Calu3 (cell line): ENCODE measurements at regions not wholly inside any gene's neighbourhood (a gene's known extent, or its start where the extent isn't known, plus 50 kb on each side); places are given as distances from the start of the nearest gene placed in this dataset.

Experiments
- BruUV-seq: library from RNA; stranded (reverse); fragments of 400-500 nt; replicated peaks from 2 replicates; lab custom pipeline; 2021; lab: Mats Ljungman, UMichigan
- CTCF ChIA-PET: fragments of 300-600 bp; sonication (Branson Sonifier 250); formaldehyde crosslinking; loops from one replicate; lab custom pipeline; 2022; ENCODE audit warnings: antibody characterized with exemption; lab: Charles Lee
- DNase-seq: peaks from one replicate; pipeline ENCODE4 v3.0.0; 2022
- H3K27ac Mint-ChIP-seq: one replicate; pipeline ENCODE4 v1.8.0; 2022; ENCODE audit warnings: mixed read lengths; ENCODE audit not compliant: unreplicated experiment
- H3K27me3 Mint-ChIP-seq: one replicate; pipeline ENCODE4 v1.8.0; 2022; ENCODE audit warnings: mixed read lengths; ENCODE audit not compliant: unreplicated experiment
- H3K36me3 Mint-ChIP-seq: one replicate; pipeline ENCODE4 v1.8.0; 2022; ENCODE audit warnings: mild to moderate bottlenecking, moderate library complexity, mixed read lengths; ENCODE audit not compliant: insufficient read depth, unreplicated experiment
- H3K4me1 Mint-ChIP-seq: one replicate; pipeline ENCODE4 v1.8.0; 2022; ENCODE audit warnings: mild to moderate bottlenecking, low read depth, mixed read lengths; ENCODE audit not compliant: unreplicated experiment
- H3K4me3 Mint-ChIP-seq: one replicate; pipeline ENCODE4 v1.8.0; 2022; ENCODE audit warnings: mild to moderate bottlenecking, low read depth, moderate library complexity, mixed read lengths; ENCODE audit not compliant: unreplicated experiment
- H3K9me3 Mint-ChIP-seq: one replicate; pipeline ENCODE4 v1.8.0; 2022; ENCODE audit warnings: low read depth, mixed read lengths; ENCODE audit not compliant: unreplicated experiment
- CTCF ChIP-seq: fragments of 200-600 bp; IDR thresholded peaks from one replicate; pipeline ENCODE4 v1.8.0; 2022; ENCODE audit warnings: antibody characterized with exemption; ENCODE audit not compliant: unreplicated experiment
- intact Hi-C: fragments of 100-400 bp; cut with micrococcal nuclease; formaldehyde crosslinking; loops from one replicate; pipeline ENCODE4 v1.10.0; 2022; ENCODE audit not compliant: unreplicated experiment

DNA sequence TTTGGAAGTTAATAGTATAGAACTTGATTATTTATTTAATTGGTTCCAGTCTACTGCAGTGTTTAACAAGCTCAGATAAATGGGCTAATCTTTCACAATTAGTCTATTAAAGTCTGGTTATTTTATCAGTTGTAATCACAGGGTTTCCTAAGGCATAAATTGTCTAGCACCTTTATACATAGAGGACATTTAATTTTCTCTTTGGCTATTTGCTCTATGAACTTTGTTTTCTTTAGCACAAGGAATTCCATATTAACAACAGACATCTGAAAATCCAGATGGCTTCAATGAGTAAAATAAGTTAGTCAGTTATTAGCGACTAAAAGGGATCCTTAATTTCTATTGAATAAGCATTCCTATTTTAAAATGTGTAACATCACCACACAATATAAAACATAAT, 1350.8 kb upstream of the SLC10A2 start:
- intact Hi-C loops, result no loop called here
- Mint-ChIP-seq H3K9me3 (no peaks in the 10 kb centered on the region), H3K27me3 (no peaks in the 10 kb centered on the region), H3K36me3 (no peaks in the 10 kb centered on the region), H3K4me1 (no peaks in the 10 kb centered on the region), H3K4me3 (no peak overlapping the region), H3K27ac (no peak overlapping the region)
- no peak for DNase-seq
- no peak for TF ChIP-seq CTCF
- CTCF ChIA-PET, result no interaction called here
- BruUV-seq, result no TSS peak

DNA sequence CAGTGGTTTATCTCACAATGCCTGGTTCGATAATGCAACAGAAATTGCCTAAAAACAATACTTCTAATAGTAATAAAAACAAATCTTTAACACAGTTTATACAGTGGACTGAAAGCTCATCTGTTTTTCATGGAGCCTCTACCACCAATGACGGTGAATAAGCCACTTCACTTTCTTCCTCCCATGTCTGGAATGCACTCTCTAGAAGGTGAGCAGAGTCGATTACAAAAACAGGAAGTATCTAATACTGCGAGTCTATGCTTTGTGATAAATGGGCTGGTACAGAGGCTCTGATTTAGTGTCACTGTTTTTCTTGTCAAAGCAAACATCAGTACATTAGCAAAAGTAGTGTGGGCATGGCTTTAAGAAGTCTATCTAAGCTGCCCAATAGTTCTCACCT, 1348.6 kb upstream of the SLC10A2 start:
- no peak for TF ChIP-seq CTCF
- DNase-seq, result no peak
- Mint-ChIP-seq H3K4me1 (no peaks in the 10 kb centered on the region), H3K36me3 (no peaks in the 10 kb centered on the region), H3K4me3 (no peak overlapping the region), H3K27me3 (no peaks in the 10 kb centered on the region), H3K27ac (no peak overlapping the region), H3K9me3 (no peaks in the 10 kb centered on the region)
- CTCF ChIA-PET, result interaction anchor here (0.8 kb wide), 1 partner anchor 81 kb away, joined by 3 read pairs; no protein-coding TSS in a partner anchor
- intact Hi-C loops, result no loop called here
- BruUV-seq, result no TSS peak

GRCh38 chr13:104414181-104414580, 1348.0 kb upstream of the SLC10A2 start:
- H3K27ac Mint-ChIP-seq, result no peak overlapping the region
- no peaks in the 10 kb centered on the region for H3K36me3 Mint-ChIP-seq
- TF ChIP-seq CTCF, result no peak
- no peak overlapping the region for H3K4me3 Mint-ChIP-seq
- no peaks in the 10 kb centered on the region for H3K4me1 Mint-ChIP-seq
- no peaks in the 10 kb centered on the region for H3K27me3 Mint-ChIP-seq
- no TSS peak for BruUV-seq
- intact Hi-C loops, result no loop called here
- DNase-seq, result no peak
- no peaks in the 10 kb centered on the region for H3K9me3 Mint-ChIP-seq
- CTCF ChIA-PET, result interaction anchor here (0.8 kb wide), 1 partner anchor 82 kb away, joined by 3 read pairs; no protein-coding TSS in a partner anchor

- no TSS peak for BruUV-seq
- Mint-ChIP-seq H3K9me3 (no peaks in the 10 kb centered on the region), H3K27me3 (no peaks in the 10 kb centered on the region), H3K27ac (no peak overlapping the region), H3K4me3 (no peak overlapping the region), H3K4me1 (no peaks in the 10 kb centered on the region), H3K36me3 (no peaks in the 10 kb centered on the region)
- intact Hi-C loops, result no loop called here
- CTCF ChIA-PET, result no interaction called here
- TF ChIP-seq CTCF, result no peak
- DNase-seq, result no peak
Measured at GRCh38 chr13:104411141-104411765, 1345.0 kb upstream of the SLC10A2 start.
